Spleen (tissue), 7 donors: ENCODE measurements at regions not wholly inside any gene's neighbourhood (a gene's known extent, or its start where the extent isn't known, plus 50 kb on each side); places are given as distances from the start of the nearest gene placed in this dataset.

ENCODE experiments used
- CTCF ChIP-seq, 11 experiments: fragments of 200-600 bp in 7 of 11; fragments of 450-650 bp in 4 of 11; sonication (generic) in 4 of 11; IDR thresholded peaks in 8 of 11; conservative IDR thresholded peaks in 3 of 11; 1 replicate in 7 of 11; 2 replicates in 4 of 11; pipeline versions ENCODE4 v1.4.0 to v1.8.0; 2016 to 2021; ENCODE audit warnings: antibody characterized with exemption in 11 of 11, inconsistent platforms in 4 of 11, mild to moderate bottlenecking in 1 of 11
- POLR2A ChIP-seq, 3 donors: fragments of 450-650 bp; IDR thresholded peaks; one replicate each; pipeline ENCODE4 v1.5.1; 2017; ENCODE audit warnings: antibody characterized with exemption in 3 of 3, mild to moderate bottlenecking in 1 of 3
- POLR2AphosphoS5 ChIP-seq, 3 donors: sonication (generic); formaldehyde crosslinking; IDR thresholded peaks; one replicate each; pipeline ENCODE4 v1.5.1; 2017; ENCODE audit warnings: antibody characterized with exemption in 3 of 3
- donor health status: DM: no; HTN: no; CAD: no; lungs with moderate emphysema.
- donor health status: DM: no; HTN: no; CAD: no.
- donor health status: DM: no; HTN: no; CAD: no.

DNA sequence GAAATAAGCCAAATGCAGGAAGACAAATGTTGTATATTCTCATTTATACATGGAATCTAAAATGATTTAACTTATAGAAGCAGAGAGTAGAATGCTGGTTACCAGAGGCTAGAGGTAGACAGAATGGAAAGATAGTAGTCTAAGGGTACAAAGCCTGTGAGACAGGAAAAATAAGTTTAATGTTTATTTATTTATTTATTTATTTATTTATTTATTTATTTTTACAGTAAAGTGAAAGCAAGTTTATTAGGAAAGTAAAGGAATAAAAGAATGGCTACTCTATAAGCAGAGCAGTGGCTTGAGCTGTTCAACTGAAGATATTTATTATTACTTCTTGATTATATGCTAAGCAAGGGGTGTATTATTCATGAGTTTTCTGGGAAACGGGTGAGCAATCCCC is 203.2 kb downstream of the LAS1L start:
- TF ChIP-seq CTCF (IDR thresholded peaks at IDR 0.05 in 8 of 11, conservative IDR thresholded peaks at IDR 0.05 in 3 of 11) (no peak), POLR2A (IDR thresholded peaks at IDR 0.05) (no peak), POLR2AphosphoS5 (IDR thresholded peaks at IDR 0.05) (no peak)
